Ovary (tissue), 3 donors: ENCODE measurements at regions not wholly inside any gene's neighbourhood (a gene's known extent, or its start where the extent isn't known, plus 50 kb on each side); places are given as distances from the start of the nearest gene placed in this dataset.

Experiments
- CTCF ChIP-seq, 3 donors: fragments of 450-650 bp in 2 of 3; fragments of 200-600 bp in 1 of 3; IDR thresholded peaks; one replicate each; pipeline versions ENCODE4 v1.5.1 to v1.8.0; 2016 to 2022; ENCODE audit warnings: antibody characterized with exemption in 3 of 3, mild to moderate bottlenecking in 1 of 3
- EP300 ChIP-seq: sonication (generic); formaldehyde crosslinking; IDR thresholded peaks from one replicate; pipeline ENCODE4 v1.6.1; 2017; ENCODE audit warnings: antibody characterized with exemption
- POLR2A ChIP-seq: fragments of 450-650 bp; IDR thresholded peaks from one replicate; pipeline ENCODE4 v1.6.1; 2017; ENCODE audit warnings: antibody characterized with exemption, mild to moderate bottlenecking, moderate library complexity
- donor health status: DM: no; HTN: no; CAD: no.

GRCh38 chr9:20188616-20189369, 400.0 kb upstream of the SLC24A2 start:
- TF ChIP-seq CTCF (IDR thresholded peaks at IDR 0.05): no peak
- no peak for TF ChIP-seq EP300
- TF ChIP-seq POLR2A: no peak
